ENCODE measurements at regions not wholly inside any gene's neighbourhood (a gene's known extent, or its start where the extent isn't known, plus 50 kb on each side); places are given as distances from the start of the nearest gene placed in this dataset.

DNA sequence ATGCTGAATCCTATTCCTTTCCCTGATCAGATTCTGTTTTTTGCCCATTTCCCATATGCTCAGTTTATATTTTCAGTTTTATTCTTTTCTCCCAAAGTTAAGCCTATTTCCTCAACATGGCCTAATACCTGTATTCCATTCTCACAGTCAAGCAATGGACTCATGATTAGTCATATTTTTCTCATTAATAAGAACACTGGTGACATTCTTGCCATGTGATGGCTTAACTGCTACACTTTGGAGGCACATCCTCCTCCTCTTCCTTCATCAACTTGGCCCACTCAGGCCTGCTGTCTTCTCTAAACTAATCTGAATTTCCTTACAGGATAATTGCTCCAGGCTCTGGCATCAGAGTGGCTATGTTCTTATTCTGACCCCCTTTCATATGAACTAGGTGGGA, 679.2 kb downstream of the NYAP2 start (continued):
- TF ChIP-seq, protein P1, sequence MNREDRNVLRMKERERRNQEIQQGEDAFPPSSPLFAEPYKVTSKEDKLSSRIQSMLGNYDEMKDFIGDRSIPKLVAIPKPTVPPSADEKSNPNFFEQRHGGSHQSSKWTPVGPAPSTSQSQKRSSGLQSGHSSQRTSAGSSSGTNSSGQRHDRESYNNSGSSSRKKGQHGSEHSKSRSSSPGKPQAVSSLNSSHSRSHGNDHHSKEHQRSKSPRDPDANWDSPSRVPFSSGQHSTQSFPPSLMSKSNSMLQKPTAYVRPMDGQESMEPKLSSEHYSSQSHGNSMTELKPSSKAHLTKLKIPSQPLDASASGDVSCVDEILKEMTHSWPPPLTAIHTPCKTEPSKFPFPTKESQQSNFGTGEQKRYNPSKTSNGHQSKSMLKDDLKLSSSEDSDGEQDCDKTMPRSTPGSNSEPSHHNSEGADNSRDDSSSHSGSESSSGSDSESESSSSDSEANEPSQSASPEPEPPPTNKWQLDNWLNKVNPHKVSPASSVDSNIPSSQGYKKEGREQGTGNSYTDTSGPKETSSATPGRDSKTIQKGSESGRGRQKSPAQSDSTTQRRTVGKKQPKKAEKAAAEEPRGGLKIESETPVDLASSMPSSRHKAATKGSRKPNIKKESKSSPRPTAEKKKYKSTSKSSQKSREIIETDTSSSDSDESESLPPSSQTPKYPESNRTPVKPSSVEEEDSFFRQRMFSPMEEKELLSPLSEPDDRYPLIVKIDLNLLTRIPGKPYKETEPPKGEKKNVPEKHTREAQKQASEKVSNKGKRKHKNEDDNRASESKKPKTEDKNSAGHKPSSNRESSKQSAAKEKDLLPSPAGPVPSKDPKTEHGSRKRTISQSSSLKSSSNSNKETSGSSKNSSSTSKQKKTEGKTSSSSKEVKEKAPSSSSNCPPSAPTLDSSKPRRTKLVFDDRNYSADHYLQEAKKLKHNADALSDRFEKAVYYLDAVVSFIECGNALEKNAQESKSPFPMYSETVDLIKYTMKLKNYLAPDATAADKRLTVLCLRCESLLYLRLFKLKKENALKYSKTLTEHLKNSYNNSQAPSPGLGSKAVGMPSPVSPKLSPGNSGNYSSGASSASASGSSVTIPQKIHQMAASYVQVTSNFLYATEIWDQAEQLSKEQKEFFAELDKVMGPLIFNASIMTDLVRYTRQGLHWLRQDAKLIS (CRISPR knock-in tag; IDR thresholded peaks at IDR 0.05): no peak

- no TSS peak for BruUV-seq (replicated peaks)
- H3K27me3 ChIP-seq (ENCODE audit: control insufficient read depth in 1 of 2, insufficient read depth in 2 of 2, low read length in 2 of 2): no peaks in the 10 kb centered on the region; a peak in 1 of 5 replicates
- no peaks in the 10 kb centered on the region for H3K4me1 ChIP-seq (ENCODE audit: insufficient read depth, low read length)
- H3K9ac ChIP-seq (ENCODE audit: insufficient read depth, low read depth, low read length): no peak overlapping the region
- no peaks in the 10 kb centered on the region for H3K9me3 ChIP-seq (ENCODE audit: low read length)
- H3K4me3 ChIP-seq (replicated peaks in 1 of 3; ENCODE audit: insufficient read depth in 1 of 3, low read depth in 2 of 3, low read length in 3 of 3): no peak overlapping the region
- ATAC-seq (no peak), DNase-seq (ENCODE audit: low spot score) (no peak), FAIRE-seq (no peak)
- intact Hi-C loops (cut with micrococcal nuclease; ENCODE audit: unreplicated experiment) (no loop called here), in situ Hi-C loops (cut with HindIII; ENCODE audit: extremely low pct_ligation_motif_present, low pct_unique_long_range_greater_than_20kb) (no loop called here)
- H3K79me2 ChIP-seq (ENCODE audit: insufficient read depth, low read length): no peaks in the 10 kb centered on the region
- no peak overlapping the region for H2AFZ ChIP-seq (ENCODE audit: low read length)
- CTCF ChIA-PET (ENCODE audit: low intra/inter-chr PET ratio, low total read pairs): no interaction called here
- H4K20me1 ChIP-seq (ENCODE audit: insufficient read depth, low read length): no peaks in the 10 kb centered on the region
- H3K27ac ChIP-seq (ENCODE audit: extremely low read length, insufficient read depth, low read length): no peak overlapping the region
- no peaks in the 10 kb centered on the region for H3K36me3 ChIP-seq (replicated peaks in 1 of 2; ENCODE audit: control insufficient read depth in 1 of 2, insufficient read depth in 2 of 2, low read length in 2 of 2)
- H3K4me2 ChIP-seq (ENCODE audit: low read depth, low read length): no peak overlapping the region
- POLR2A ChIA-PET: no interaction called here
- TF ChIP-seq POGZ (CRISPR knock-in tag; IDR thresholded peaks at IDR 0.05): no peak
- TF ChIP-seq CEBPG (CRISPR knock-in tag; IDR thresholded peaks at IDR 0.05): no peak
- TF ChIP-seq KAT7 (CRISPR knock-in tag; IDR thresholded peaks at IDR 0.05; ENCODE audit: borderline replicate concordance): no peak
- TF ChIP-seq GTF3A (CRISPR knock-in tag; conservative IDR thresholded peaks at IDR 0.05): no peak
- no peak for TF ChIP-seq SIN3A (IDR thresholded peaks at IDR 0.05; ENCODE audit: borderline replicate concordance, low read depth, low read length)
- TF ChIP-seq, protein P2, sequence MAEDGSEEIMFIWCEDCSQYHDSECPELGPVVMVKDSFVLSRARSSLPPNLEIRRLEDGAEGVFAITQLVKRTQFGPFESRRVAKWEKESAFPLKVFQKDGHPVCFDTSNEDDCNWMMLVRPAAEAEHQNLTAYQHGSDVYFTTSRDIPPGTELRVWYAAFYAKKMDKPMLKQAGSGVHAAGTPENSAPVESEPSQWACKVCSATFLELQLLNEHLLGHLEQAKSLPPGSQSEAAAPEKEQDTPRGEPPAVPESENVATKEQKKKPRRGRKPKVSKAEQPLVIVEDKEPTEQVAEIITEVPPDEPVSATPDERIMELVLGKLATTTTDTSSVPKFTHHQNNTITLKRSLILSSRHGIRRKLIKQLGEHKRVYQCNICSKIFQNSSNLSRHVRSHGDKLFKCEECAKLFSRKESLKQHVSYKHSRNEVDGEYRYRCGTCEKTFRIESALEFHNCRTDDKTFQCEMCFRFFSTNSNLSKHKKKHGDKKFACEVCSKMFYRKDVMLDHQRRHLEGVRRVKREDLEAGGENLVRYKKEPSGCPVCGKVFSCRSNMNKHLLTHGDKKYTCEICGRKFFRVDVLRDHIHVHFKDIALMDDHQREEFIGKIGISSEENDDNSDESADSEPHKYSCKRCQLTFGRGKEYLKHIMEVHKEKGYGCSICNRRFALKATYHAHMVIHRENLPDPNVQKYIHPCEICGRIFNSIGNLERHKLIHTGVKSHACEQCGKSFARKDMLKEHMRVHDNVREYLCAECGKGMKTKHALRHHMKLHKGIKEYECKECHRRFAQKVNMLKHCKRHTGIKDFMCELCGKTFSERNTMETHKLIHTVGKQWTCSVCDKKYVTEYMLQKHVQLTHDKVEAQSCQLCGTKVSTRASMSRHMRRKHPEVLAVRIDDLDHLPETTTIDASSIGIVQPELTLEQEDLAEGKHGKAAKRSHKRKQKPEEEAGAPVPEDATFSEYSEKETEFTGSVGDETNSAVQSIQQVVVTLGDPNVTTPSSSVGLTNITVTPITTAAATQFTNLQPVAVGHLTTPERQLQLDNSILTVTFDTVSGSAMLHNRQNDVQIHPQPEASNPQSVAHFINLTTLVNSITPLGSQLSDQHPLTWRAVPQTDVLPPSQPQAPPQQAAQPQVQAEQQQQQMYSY (CRISPR knock-in tag; IDR thresholded peaks at IDR 0.05): no peak
- TF ChIP-seq ZNF564 (CRISPR knock-in tag; IDR thresholded peaks at IDR 0.05): no peak
- TF ChIP-seq SNAPC4 (CRISPR knock-in tag; IDR thresholded peaks at IDR 0.05): no peak
- TF ChIP-seq ETV6 (CRISPR knock-in tag; conservative IDR thresholded peaks at IDR 0.05): no peak
- TF ChIP-seq, protein P3, sequence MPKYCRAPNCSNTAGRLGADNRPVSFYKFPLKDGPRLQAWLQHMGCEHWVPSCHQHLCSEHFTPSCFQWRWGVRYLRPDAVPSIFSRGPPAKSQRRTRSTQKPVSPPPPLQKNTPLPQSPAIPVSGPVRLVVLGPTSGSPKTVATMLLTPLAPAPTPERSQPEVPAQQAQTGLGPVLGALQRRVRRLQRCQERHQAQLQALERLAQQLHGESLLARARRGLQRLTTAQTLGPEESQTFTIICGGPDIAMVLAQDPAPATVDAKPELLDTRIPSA (CRISPR knock-in tag; IDR thresholded peaks at IDR 0.05; ENCODE audit: borderline replicate concordance): no peak
Observed at GRCh38 chr2:226077841-226078240, 678.3 kb downstream of the NYAP2 start.
